Hepatocyte (in vitro differentiated cells): ENCODE measurements at regions not wholly inside any gene's neighbourhood (a gene's known extent, or its start where the extent isn't known, plus 50 kb on each side); places are given as distances from the start of the nearest gene placed in this dataset.

Experiments
- DNase-seq: peaks from one replicate; pipeline ENCODE4 v3.0.0-alpha.2; 2016; ENCODE audit warnings: low spot score
- H2AFZ ChIP-seq: fragments of 200-600 bp; sonication (generic); 2 replicates; pipeline ENCODE4 v1.6.0; 2016; ENCODE audit warnings: antibody characterized with exemption, mild to moderate bottlenecking
- H3K27ac ChIP-seq: fragments of 200-600 bp; sonication (generic); 2 replicates; pipeline ENCODE4 v1.5.1; 2016; ENCODE audit warnings: mild to moderate bottlenecking
- H3K27me3 ChIP-seq: fragments of 200-600 bp; sonication (generic); 2 replicates; pipeline ENCODE4 v1.6.1; 2016
- H3K36me3 ChIP-seq: fragments of 200-600 bp; sonication (generic); replicated peaks from 2 replicates; pipeline ENCODE4 v1.5.1; 2016; ENCODE audit warnings: low read depth; ENCODE audit not compliant: insufficient read depth
- H3K4me1 ChIP-seq: fragments of 200-600 bp; sonication (generic); 2 replicates; pipeline ENCODE4 v1.5.1; 2016; ENCODE audit warnings: mild to moderate bottlenecking, moderate library complexity; ENCODE audit not compliant: insufficient read depth
- H3K4me2 ChIP-seq: fragments of 200-600 bp; sonication (generic); 2 replicates; pipeline ENCODE4 v1.6.0; 2016
- H3K4me3 ChIP-seq: fragments of 200-600 bp; sonication (generic); 2 replicates; pipeline ENCODE4 v1.5.1; 2016; ENCODE audit warnings: mild to moderate bottlenecking
- H3K79me2 ChIP-seq: fragments of 200-600 bp; sonication (generic); 2 replicates; pipeline ENCODE4 v1.6.0; 2017; ENCODE audit warnings: mild to moderate bottlenecking
- H3K9me2 ChIP-seq: fragments of 200-600 bp; sonication (generic); replicated peaks from 2 replicates; pipeline ENCODE4 v1.6.0; 2017; ENCODE audit warnings: mild to moderate bottlenecking; ENCODE audit not compliant: insufficient read depth
- H3K9me3 ChIP-seq: fragments of 200-600 bp; sonication (generic); 2 replicates; pipeline ENCODE4 v1.5.1; 2016; ENCODE audit warnings: low read depth, mild to moderate bottlenecking
- H4K20me1 ChIP-seq: fragments of 200-600 bp; sonication (generic); 2 replicates; pipeline ENCODE4 v1.6.0; 2016; ENCODE audit warnings: mild to moderate bottlenecking; ENCODE audit not compliant: insufficient read depth, poor library complexity, severe bottlenecking
- EZH2 ChIP-seq: fragments of 200-600 bp; sonication (generic); IDR thresholded peaks from 2 replicates; pipeline ENCODE4 v1.6.1; 2016; ENCODE audit warnings: antibody characterized with exemption, mild to moderate bottlenecking, borderline replicate concordance
- EZH2phosphoT487 ChIP-seq: fragments of 200-600 bp; sonication (generic); IDR thresholded peaks from one replicate; pipeline ENCODE4 v1.6.1; 2018; ENCODE audit warnings: antibody characterized with exemption, mild to moderate bottlenecking, low read depth, moderate library complexity; ENCODE audit not compliant: unreplicated experiment, severe bottlenecking
- WGBS: methylation state at CpG from one replicate; pipeline ENCODE4 v1.1.6; 2016; ENCODE audit warnings: low lambda C conversion rate; ENCODE audit errors: missing lambda C conversion rate; 5-methylcytosine and 5-hydroxymethylcytosine counted together
- TF ChIP-seq, protein P1 (sequence below): fragments of 200-600 bp; sonication (generic); IDR thresholded peaks from 2 replicates; pipeline ENCODE4 v1.5.1; 2016; ENCODE audit warnings: antibody characterized with exemption, mild to moderate bottlenecking; ENCODE audit not compliant: poor library complexity

DNA sequence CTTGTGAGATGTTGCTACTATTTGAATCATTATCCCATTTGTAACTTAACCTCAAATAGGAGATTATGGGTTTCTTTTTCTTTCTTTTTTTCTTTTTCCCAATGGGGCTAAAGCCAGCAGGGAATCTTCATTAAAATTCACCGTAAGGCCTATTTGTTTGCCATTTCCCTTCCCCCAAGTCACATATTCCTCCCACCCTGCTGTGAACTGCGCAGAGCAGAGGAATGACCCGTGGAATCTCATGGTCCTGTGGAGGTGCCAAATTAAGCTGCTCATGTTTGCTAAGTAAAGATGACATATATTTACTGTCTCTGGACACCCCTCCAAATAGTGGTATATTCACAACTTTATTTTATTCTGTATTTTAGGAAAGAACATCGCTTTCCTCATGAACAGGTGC is 699.3 kb downstream of the RNF144B start:
- Histone ChIP-seq H2AFZ (no peak overlapping the region), H3K27ac (no peak overlapping the region), H3K79me2 (no peaks in the 10 kb centered on the region), H3K36me3 (no peaks in the 10 kb centered on the region), H3K4me3 (no peak overlapping the region), H4K20me1 (no peaks in the 10 kb centered on the region), H3K4me1 (no peaks in the 10 kb centered on the region), H3K27me3 (no peaks in the 10 kb centered on the region), H3K9me3 (no peaks in the 10 kb centered on the region), H3K9me2 (no peaks in the 10 kb centered on the region), H3K4me2 (no peak overlapping the region)
- TF ChIP-seq EZH2phosphoT487 (no peak), EZH2 (no peak)
- TF ChIP-seq, protein P1, sequence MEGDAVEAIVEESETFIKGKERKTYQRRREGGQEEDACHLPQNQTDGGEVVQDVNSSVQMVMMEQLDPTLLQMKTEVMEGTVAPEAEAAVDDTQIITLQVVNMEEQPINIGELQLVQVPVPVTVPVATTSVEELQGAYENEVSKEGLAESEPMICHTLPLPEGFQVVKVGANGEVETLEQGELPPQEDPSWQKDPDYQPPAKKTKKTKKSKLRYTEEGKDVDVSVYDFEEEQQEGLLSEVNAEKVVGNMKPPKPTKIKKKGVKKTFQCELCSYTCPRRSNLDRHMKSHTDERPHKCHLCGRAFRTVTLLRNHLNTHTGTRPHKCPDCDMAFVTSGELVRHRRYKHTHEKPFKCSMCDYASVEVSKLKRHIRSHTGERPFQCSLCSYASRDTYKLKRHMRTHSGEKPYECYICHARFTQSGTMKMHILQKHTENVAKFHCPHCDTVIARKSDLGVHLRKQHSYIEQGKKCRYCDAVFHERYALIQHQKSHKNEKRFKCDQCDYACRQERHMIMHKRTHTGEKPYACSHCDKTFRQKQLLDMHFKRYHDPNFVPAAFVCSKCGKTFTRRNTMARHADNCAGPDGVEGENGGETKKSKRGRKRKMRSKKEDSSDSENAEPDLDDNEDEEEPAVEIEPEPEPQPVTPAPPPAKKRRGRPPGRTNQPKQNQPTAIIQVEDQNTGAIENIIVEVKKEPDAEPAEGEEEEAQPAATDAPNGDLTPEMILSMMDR, result no peak
- no peak for DNase-seq
- 65% methylated on average over 4 of the region's 4 CpGs for WGBS

DNA sequence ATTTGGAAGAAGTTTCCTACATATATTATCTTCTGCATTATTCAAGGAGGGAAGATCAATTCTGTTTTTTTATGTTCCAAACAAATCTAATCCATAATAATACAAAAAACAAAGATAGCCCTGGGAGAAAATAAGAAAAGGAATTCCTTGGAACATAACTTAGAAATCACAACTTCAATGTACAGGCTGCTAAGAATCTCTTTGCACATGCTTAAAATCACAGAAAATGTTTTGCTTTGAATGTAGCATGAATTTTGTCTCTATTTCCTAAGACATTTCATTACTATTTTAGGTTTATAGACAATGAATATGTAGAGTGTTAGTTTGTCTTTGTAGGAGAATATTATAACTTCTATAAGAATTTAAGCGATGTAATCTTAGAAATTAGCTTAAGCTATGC is 700.1 kb downstream of the RNF144B start:
- H3K27ac ChIP-seq, result no peak overlapping the region
- no peak overlapping the region for H3K4me3 ChIP-seq
- H3K4me1 ChIP-seq, result no peaks in the 10 kb centered on the region
- DNase-seq, result no peak
- H3K9me2 ChIP-seq, result no peaks in the 10 kb centered on the region
- TF ChIP-seq, protein P1, result no peak
- TF ChIP-seq EZH2phosphoT487, result no peak
- TF ChIP-seq EZH2, result no peak
- no peaks in the 10 kb centered on the region for H3K36me3 ChIP-seq
- no peaks in the 10 kb centered on the region for H3K79me2 ChIP-seq
- 90% methylated on average over 1 of the region's 1 CpG for WGBS
- H3K27me3 ChIP-seq, result no peaks in the 10 kb centered on the region
- H3K4me2 ChIP-seq, result no peak overlapping the region
- H2AFZ ChIP-seq, result no peak overlapping the region
- H3K9me3 ChIP-seq, result no peaks in the 10 kb centered on the region
- no peaks in the 10 kb centered on the region for H4K20me1 ChIP-seq

DNA sequence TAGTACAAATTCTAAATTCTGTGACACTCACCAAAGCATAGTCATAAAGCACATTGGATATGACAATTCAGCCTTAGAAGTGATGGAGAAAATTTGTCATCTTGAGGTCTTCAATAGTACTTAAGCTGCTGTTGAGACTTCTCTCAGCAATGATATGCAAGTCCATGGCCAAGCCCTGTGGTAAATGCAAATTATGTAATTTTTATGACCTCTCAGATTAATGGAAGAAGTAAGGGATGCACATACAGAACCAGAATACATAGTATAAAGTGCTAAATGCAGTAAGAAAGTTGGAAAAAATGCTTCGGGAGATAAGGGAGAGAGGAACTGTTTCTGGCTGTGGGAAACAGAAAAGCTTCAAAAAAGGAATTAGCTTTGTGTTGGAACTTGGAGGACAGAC is 700.7 kb downstream of the RNF144B start:
- WGBS, result 71% methylated on average over 1 of the region's 1 CpG

More for the DNA sequence above, 700.7 kb downstream of the RNF144B start:
- Histone ChIP-seq H2AFZ (no peak overlapping the region), H3K27me3 (no peaks in the 10 kb centered on the region), H3K9me3 (no peaks in the 10 kb centered on the region), H3K36me3 (no peaks in the 10 kb centered on the region), H3K4me1 (no peaks in the 10 kb centered on the region), H3K4me2 (no peak overlapping the region), H3K4me3 (no peak overlapping the region), H4K20me1 (no peaks in the 10 kb centered on the region), H3K79me2 (no peaks in the 10 kb centered on the region), H3K9me2 (no peaks in the 10 kb centered on the region), H3K27ac (no peak overlapping the region)
- TF ChIP-seq EZH2 (no peak), EZH2phosphoT487 (no peak)
- TF ChIP-seq, protein P1, result no peak
- DNase-seq, result no peak
